OCI-LY3 (cell line): ENCODE measurements at regions not wholly inside any gene's neighbourhood (a gene's known extent, or its start where the extent isn't known, plus 50 kb on each side); places are given as distances from the start of the nearest gene placed in this dataset.
A peak's percentile ranks its signal among the peaks of the same experiment; 100 is the strongest.

ENCODE experiments used
- H2AFZ ChIP-seq: fragments of 200-600, 300-600 bp; shearing (Covaris generic); 2 replicates; pipeline ENCODE4 v1.6.0; 2014; ENCODE audit warnings: antibody characterized with exemption, low read depth, low read length
- H3K27ac ChIP-seq: fragments of 200-600, 300-600 bp; sonication (generic); 2 replicates; pipeline ENCODE4 v1.5.1; 2014; ENCODE audit warnings: mild to moderate bottlenecking, low read length, moderate library complexity, mixed read lengths
- H3K27me3 ChIP-seq: fragments of 200-600, 300-600 bp; sonication (generic); 2 replicates; pipeline ENCODE4 v1.6.1; 2014; ENCODE audit warnings: low read depth, low read length, mixed read lengths
- H3K36me3 ChIP-seq: fragments of 200-600, 300-600 bp; sonication (generic); replicated peaks from 2 replicates; pipeline ENCODE3; 2014; ENCODE audit warnings: low read depth, low read length, mixed read lengths
- H3K4me1 ChIP-seq: fragments of 300-600, 200-600 bp; sonication (generic); 2 replicates; pipeline ENCODE4 v1.6.1; 2014; ENCODE audit warnings: low read length, mixed read lengths
- H3K4me2 ChIP-seq: fragments of 200-600, 300-600 bp; sonication (generic); 2 replicates; pipeline ENCODE4 v1.6.1; 2014; ENCODE audit warnings: low read length, mixed read lengths
- H3K4me3 ChIP-seq: fragments of 300-600, 200-600 bp; sonication (generic); 2 replicates; pipeline ENCODE4 v1.5.1; 2014; ENCODE audit warnings: antibody characterized with exemption, mild to moderate bottlenecking, low read length, moderate library complexity
- H3K79me2 ChIP-seq: fragments of 300-600, 200-600 bp; shearing (Covaris generic); 2 replicates; pipeline ENCODE4 v1.6.1; 2014; ENCODE audit warnings: mild to moderate bottlenecking, low read length, mixed read lengths
- H3K9ac ChIP-seq: fragments of 300-600, 200-600 bp; shearing (Covaris generic); 2 replicates; pipeline ENCODE4 v1.6.0; 2014; ENCODE audit warnings: mild to moderate bottlenecking, low read length, moderate library complexity
- H3K9me3 ChIP-seq: fragments of 200-600, 300-600 bp; shearing (Covaris generic); 2 replicates; pipeline ENCODE4 v1.6.1; 2014; ENCODE audit warnings: low read length, mixed read lengths; ENCODE audit not compliant: insufficient read depth
- H4K20me1 ChIP-seq: fragments of 200-600, 300-600 bp; sonication (generic); 2 replicates; pipeline ENCODE4 v1.6.1; 2016; ENCODE audit warnings: low read length, mixed read lengths; ENCODE audit not compliant: insufficient read depth
- EZH2phosphoT487 ChIP-seq: fragments of 200-600 bp; shearing (Covaris generic); IDR thresholded peaks from 2 replicates; pipeline ENCODE4 v1.6.1; 2018; ENCODE audit warnings: antibody characterized with exemption, mixed run types, low read depth
- TF ChIP-seq, protein P1 (sequence below): fragments of 200-600, 300-600 bp; sonication (generic); IDR thresholded peaks from 2 replicates; pipeline ENCODE4 v1.5.1; 2014; ENCODE audit warnings: antibody characterized with exemption, low read length, low read depth

DNA sequence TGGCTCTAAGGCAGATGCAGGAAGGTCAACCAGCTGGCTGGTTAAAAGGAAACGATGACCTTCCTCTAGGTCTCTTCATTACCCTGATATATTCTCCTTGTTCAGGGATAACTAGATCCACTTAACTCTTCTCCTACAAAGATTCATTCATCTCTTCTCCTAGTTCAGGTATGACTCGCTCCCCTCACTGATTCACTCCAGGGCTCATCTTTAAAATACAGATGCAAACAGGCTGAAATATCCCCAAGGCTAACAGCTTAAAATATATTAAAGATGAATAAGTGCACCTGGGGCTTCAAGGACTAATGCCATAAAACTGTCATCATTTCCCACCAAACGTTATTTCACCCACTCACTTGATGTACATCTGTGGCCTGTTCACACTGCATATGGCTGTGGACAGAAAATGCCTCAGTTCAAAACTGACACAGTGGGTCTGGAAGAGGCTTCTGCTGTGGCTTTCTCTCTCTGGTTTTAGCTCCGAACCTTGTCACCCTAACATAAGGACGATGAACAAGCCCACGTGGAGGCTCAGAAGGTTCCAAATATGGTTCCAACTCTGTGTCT lies 366.9 kb downstream of the DEPDC1B start:
- no peaks in the 10 kb centered on the region for H3K27me3 ChIP-seq
- TF ChIP-seq, protein P1, sequence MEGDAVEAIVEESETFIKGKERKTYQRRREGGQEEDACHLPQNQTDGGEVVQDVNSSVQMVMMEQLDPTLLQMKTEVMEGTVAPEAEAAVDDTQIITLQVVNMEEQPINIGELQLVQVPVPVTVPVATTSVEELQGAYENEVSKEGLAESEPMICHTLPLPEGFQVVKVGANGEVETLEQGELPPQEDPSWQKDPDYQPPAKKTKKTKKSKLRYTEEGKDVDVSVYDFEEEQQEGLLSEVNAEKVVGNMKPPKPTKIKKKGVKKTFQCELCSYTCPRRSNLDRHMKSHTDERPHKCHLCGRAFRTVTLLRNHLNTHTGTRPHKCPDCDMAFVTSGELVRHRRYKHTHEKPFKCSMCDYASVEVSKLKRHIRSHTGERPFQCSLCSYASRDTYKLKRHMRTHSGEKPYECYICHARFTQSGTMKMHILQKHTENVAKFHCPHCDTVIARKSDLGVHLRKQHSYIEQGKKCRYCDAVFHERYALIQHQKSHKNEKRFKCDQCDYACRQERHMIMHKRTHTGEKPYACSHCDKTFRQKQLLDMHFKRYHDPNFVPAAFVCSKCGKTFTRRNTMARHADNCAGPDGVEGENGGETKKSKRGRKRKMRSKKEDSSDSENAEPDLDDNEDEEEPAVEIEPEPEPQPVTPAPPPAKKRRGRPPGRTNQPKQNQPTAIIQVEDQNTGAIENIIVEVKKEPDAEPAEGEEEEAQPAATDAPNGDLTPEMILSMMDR = no peak
- no peak for TF ChIP-seq EZH2phosphoT487
- no peaks in the 10 kb centered on the region for H3K36me3 ChIP-seq
- H3K4me2 ChIP-seq = peak overlapping the region; percentile 49
- H3K9me3 ChIP-seq = no peaks in the 10 kb centered on the region
- peaks cover 21% of the 10 kb centered on the region for H3K4me1 ChIP-seq
- no peaks in the 10 kb centered on the region for H3K79me2 ChIP-seq
- no peaks in the 10 kb centered on the region for H4K20me1 ChIP-seq
- H2AFZ ChIP-seq = no peak overlapping the region
- no peak overlapping the region for H3K9ac ChIP-seq
- no peak overlapping the region for H3K27ac ChIP-seq
- no peak overlapping the region for H3K4me3 ChIP-seq

GRCh38 chr5:60332244-60333004 lies 367.5 kb downstream of the DEPDC1B start:
- no peak for TF ChIP-seq EZH2phosphoT487
- TF ChIP-seq, protein P1 = no peak
- no peaks in the 10 kb centered on the region for H4K20me1 ChIP-seq
- H3K36me3 ChIP-seq = no peaks in the 10 kb centered on the region
- H3K4me1 ChIP-seq = peaks cover 21% of the 10 kb centered on the region
- H3K4me2 ChIP-seq = peak overlapping the region; percentile 49
- H3K79me2 ChIP-seq = no peaks in the 10 kb centered on the region
- H3K4me3 ChIP-seq = no peak overlapping the region
- H3K9ac ChIP-seq = no peak overlapping the region
- no peak overlapping the region for H2AFZ ChIP-seq
- no peak overlapping the region for H3K27ac ChIP-seq
- H3K27me3 ChIP-seq = no peaks in the 10 kb centered on the region
- no peaks in the 10 kb centered on the region for H3K9me3 ChIP-seq

DNA sequence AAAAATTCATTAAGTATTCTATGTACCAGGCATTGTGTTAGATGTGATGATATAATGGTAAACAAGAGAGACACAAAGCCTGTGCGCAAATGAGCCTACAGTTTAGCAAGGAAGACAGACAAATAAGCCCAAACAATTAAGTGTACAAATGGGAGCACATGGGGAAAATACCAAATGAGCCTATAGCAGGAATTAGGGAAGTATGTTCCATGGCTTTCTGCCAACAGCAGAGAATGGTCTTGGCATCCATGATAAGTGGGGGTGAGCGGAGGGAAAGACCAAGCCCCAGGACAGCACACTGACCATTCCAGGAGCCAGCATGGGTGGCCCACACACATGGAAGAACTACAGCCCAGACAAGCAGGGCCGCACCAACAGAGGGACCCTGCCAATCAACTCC lies 369.7 kb downstream of the DEPDC1B start:
- Histone ChIP-seq H3K4me3 (no peak overlapping the region), H3K4me2 (no peak overlapping the region), H3K27ac (no peak overlapping the region), H2AFZ (no peak overlapping the region), H3K36me3 (no peaks in the 10 kb centered on the region), H3K79me2 (no peaks in the 10 kb centered on the region), H3K9me3 (no peaks in the 10 kb centered on the region), H3K9ac (no peak overlapping the region), H4K20me1 (no peaks in the 10 kb centered on the region), H3K4me1 (peaks cover 21% of the 10 kb centered on the region), H3K27me3 (no peaks in the 10 kb centered on the region)
- TF ChIP-seq, protein P1 = no peak
- TF ChIP-seq EZH2phosphoT487 = no peak

- H3K9ac ChIP-seq = no peak overlapping the region
- no peak overlapping the region for H3K4me2 ChIP-seq
- no peaks in the 10 kb centered on the region for H3K36me3 ChIP-seq
- H4K20me1 ChIP-seq = no peaks in the 10 kb centered on the region
- TF ChIP-seq, protein P1 = no peak
- no peak for TF ChIP-seq EZH2phosphoT487
- no peaks in the 10 kb centered on the region for H3K9me3 ChIP-seq
- no peak overlapping the region for H2AFZ ChIP-seq
- H3K4me1 ChIP-seq = no peaks in the 10 kb centered on the region
- H3K27ac ChIP-seq = no peak overlapping the region
- H3K4me3 ChIP-seq = no peak overlapping the region
- H3K79me2 ChIP-seq = no peaks in the 10 kb centered on the region
- H3K27me3 ChIP-seq = no peaks in the 10 kb centered on the region
Observed at GRCh38 chr5:60325870-60326269, 374.1 kb downstream of the DEPDC1B start.
